HG02970 (cell line): ENCODE measurements at regions not wholly inside any gene's neighbourhood (a gene's known extent, or its start where the extent isn't known, plus 50 kb on each side); places are given as distances from the start of the nearest gene placed in this dataset.
"Not testable (repeated sequence)": the region's sequence is repeated elsewhere in the genome, so short reads cannot be mapped to it uniquely, and the experiment has no call there.

Source experiments
- ATAC-seq: cut with Tn5 transposase; IDR thresholded peaks from one replicate; pipeline ENCODE4 v1.9.1; 2021; ENCODE audit warnings: mild to moderate bottlenecking, moderate library complexity, moderate number of reproducible peaks; ENCODE audit not compliant: unreplicated experiment, low FRiP score

DNA sequence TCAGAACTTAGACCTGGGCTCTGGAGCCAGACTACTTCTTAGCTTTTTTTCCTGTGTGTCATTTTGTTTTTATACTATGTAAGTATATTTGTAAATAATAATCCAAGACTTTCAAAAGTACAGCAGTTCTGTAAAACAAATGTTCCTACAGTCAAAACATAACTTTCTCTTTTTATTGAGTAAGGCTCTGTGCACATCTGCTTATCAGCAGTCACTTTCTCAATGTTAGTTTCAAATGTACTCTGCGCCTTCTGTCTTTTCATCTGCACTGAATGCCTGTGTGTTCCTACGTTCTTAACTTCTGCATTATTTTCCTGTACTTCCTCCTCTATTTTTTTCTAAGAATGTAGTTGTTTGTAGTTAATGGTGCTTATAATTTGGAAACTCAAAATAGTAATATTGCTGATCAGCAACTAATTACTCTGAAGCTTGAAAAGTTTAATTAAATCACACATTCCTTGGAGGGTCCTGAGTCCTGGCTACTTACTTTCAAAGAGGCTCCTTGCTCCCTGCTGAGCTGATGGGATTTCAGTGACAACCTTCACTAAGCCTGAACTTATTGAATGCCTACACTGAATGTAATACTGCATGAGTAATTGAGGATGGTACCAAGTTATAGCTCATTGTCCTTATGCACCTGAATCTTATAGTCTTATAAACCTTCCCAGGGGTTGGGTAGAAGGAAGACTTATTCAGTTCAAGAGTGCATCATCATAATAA lies 329.9 kb downstream of the KCNJ2 start:
- no peak for ATAC-seq

DNA sequence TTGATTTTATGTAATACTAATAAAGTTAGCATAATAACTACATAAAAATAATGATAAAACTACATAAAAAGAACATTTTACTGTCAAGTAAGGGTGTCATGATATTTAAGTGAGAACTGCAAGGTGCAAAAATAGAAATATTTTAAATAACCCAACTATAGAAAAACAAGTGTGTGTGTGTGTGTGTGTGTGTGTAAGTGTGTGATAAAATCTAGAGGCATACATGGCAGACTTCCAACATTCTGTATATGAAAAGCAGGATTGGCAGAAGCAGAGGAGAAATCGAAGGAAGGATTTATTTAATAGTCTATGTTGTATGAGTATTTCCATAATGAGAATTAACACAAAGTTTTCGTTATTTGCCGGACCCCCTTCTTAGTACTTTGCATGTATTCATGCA lies 334.1 kb downstream of the KCNJ2 start:
- ATAC-seq, result no peak

DNA sequence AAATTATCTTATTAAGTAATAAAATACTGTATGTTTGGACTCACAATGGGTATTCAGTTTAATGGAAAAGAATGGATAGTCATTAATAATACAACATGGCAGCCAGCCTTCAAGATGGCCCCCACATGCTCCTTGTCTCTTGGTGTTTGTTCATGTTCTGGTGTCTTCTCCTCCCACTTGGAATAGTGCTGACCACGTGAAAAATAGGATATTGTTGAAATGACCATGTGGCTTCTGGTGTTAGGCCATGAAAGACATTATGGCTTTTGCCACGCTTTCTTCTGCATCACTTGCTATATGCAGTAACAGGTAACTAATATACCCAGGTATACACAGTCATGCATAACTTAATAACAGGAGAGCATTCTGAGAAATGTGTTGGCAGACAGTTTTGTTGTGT lies 341.0 kb downstream of the KCNJ2 start:
- no peak for ATAC-seq

DNA sequence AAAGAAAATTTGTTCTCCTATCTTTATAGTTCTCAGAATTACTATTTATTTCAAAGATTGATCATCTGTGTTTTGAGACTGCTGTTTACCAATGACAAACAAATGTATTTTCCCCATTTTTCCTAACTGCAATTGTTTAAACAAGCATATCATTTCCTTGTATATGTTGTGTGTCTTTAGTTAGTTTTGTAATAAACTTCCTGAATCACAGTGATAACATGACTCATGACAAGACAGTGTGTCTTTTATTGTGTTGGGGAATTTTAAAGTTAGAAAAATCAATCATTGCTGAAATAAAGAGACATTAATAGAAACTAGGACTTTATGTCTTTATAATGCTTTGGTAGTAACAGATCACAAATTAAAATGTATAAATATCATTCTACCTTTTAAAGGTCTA lies 348.5 kb downstream of the KCNJ2 start:
- no peak for ATAC-seq

DNA sequence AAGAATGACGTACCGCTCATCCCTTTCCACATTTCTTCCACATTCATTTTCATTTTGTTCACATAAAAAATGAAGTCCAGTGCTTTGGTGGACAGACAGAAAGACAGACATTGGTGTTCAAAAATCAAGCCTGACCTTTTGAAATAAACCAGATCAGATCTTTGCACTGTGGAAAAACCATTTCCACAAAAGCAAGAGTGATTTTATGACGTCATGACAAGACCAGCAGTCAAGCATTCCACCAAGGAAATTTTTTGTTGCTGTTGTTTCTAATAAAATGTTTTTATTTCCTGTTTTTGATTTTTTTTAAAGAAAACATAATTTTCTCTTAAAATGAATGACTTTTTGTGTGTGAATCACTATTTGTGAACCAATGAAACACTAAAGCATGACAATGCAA lies 350.0 kb downstream of the KCNJ2 start:
- no peak for ATAC-seq

DNA sequence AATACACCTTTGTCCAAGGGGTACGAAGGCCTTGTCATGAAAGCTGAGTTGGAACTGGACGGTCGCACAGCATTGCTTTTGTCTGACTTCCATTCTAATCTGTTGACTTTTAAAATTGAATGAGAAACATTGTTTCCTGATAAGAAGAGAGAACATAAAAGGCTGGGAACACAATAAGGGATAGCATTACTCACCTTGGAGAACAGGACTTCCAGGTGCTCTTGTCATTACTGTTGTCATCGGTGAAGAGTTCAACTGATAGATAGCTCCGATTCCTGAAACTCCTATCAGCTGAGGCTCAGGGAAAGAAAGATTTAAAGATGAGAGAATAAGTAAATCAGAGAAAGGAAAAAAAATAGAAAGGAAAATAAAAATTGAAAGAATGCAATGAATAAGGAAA lies 351.1 kb downstream of the KCNJ2 start:
- no peak for ATAC-seq

DNA sequence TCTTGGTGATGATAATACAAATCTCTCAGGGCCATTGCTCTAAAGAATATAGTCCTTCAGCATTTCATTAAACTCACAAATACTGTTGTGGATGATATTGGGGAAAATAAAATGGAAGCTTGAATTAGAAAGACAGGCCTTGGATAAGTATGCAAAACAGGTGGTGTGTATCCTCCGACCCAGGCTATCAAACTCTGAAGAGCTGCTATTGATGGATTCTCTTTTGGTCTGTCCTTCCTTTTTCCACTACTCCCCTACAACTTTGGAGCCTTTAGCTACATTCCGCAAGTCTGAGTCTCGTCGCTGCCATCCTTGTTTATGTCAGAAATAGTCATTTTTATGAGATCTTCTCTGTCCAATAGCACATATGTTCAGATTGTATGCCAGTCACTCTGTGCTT lies 351.6 kb downstream of the KCNJ2 start:
- no peak for ATAC-seq

DNA sequence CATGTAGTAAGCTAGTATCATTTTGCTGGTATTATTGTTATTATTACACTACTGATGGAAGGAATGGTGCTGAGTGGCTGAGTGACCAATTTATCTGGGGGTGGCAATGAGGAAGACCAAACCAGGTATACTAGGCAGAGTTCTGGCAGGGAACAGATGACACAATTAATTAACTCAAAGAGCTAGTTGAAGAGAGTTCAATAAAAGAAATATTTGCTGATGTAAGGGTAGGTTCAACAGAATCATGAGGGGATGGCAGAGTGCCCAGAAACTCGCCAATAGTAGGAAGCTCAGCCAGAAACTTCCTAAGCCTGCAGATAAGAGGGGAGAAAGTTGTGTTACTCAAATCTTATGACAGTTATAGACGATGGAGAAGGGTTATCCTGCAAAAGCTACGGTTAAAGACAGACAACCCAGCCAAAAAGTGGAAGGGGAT lies 352.5 kb downstream of the KCNJ2 start:
- ATAC-seq, result no peak

DNA sequence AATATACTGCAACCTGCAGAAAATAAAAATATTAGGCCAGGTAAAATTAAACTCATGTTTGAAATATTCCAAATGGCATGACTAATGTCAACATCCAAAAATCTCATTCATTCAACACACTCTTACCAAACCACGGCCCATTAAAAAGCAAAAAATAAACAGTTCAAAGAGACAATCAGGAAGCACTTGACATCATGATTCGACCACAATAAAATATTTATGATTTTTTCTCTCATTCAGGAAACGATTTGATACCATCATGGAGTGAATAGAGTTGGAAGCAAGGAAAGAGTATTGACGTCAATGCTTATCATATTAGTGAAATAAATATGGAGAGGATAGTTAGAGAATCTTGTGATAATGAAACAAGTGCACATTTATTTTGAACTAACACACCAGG lies 354.1 kb downstream of the KCNJ2 start:
- ATAC-seq, result no peak

DNA sequence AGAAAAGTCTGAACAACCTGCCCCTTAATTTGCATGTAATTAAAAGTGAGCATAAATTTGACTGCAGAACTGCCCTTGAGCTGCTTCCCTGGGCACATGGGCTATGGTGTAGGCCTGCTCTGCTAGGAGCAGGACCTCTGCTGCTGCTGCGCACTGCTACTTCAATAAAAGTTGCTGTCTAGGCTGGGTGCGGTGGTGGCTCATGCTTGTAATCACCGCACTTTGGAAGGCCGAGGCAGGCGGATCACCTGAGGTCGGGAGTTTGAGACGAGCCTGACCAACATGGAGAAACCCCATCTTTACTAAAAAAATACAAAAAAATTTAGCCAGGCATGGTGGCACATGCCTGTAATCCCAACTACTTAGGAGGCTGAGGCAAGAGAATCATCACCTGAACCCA lies 355.7 kb downstream of the KCNJ2 start:
- not testable (repeated sequence) for ATAC-seq

DNA sequence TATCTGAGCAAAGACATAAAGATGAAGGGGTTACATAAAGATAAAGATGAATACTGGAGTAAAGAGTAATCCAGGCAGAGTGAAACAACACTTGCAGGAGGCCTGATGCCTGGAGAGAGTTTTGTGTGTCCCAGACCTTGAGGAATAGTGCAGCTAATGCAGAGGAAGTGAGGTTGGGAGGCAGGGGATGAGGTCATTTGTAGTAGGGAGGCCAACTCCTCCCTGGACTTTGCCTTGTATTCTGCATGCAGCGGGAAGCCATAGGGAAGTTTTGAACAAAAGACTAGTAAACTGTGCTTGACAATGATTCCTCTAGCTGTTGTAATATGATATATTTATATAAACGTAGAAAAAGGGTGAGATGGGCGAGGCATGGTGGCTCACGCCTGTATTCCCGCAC lies 356.6 kb downstream of the KCNJ2 start:
- no peak for ATAC-seq

DNA sequence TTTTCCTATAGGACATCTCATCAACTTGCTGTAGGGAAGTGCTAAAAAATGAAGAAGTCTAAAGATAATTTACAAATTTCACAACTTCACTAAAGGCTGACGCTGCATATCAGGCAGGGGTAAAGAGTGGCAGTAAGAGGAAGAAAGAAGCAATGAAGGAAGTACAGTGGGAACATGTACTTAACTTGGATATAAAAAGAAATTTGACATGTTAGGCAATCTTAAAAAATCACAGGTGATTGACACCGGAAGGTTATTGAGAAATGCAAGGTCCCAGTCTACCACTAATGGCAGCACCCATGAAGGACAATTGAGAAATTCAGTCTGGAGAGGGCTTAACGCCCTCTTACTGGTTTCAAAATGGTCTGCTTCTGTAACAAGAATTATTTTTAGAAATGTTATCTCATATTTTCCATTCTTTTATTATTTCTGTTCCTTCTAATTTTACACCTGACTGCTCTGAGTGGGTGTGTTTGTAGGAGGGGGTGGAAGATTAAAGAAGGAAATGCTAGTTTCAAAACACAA lies 358.1 kb downstream of the KCNJ2 start:
- no peak for ATAC-seq

DNA sequence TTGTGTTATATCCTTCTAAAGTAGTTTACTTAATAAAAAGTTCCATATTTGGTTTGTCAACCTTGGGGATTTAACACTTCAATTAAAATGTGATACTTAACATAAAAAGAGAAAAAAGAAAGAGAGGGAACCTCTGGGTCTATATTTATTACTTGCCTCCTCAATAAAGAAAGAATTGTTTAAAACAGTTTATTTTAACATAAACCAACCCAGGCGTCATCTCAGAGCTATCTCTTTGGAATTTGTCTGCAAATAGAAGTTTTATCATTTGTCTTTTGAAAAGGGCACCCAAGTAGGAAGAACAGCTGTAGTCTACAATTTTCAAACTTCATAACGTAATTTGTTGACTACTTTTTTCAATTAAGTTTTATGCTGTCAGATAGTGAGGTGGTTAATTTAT lies 364.1 kb downstream of the KCNJ2 start:
- no peak for ATAC-seq

DNA sequence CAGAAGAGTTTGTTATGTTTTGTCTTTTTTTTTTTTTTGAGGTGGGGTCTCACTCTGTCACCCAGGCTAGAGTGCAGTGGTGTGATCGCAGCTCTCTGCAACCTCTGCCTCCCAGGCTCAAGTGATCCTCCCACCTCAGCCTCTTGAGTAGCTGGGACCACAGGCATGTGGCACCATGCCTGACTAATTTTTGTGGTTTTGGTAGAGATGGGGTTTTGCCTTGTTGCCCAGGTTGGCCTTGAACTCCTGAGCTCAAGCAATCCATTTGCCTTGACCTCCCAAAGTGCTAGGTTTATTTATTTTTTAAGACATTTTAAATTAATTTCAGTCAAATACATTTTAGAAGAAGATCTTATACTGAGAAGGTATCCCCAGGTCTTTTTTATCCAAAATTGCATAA lies 366.7 kb downstream of the KCNJ2 start:
- no peak for ATAC-seq

DNA sequence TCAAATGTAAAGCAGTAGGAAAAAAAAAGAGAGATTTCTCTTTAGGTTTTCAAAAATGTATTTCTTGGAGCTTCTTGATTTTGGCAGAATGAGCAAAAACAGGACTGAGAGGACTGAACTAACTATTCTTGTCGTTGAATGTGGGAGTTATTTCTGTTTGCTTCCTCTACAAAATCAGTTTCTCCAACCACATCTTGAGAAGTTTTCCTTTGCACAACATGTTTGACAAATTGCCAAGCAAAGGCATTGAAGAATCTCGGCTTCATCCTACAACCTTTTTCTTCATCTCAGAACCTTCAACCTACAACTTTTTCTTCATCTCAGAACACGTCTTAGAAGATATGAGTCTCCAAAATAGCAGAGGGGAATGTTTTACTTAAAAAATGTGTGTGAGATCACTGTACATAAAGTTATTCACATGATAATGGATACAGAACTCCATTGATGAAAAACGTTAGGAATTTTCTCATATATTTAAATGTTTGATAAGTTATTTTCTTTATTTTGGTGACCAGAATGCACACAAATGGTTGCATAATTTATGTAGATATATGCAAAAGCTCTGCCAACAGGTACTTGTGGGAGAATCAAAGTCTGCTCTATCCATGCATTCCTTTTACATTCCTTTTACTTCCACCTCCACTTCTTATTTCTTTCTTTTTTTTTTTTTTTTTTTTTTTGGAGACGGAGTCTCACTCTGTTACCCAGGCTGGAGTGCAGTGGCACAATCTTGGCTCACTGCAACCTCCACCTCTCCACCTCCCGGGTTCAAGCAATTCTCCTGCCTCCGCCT lies 370.0 kb downstream of the KCNJ2 start:
- ATAC-seq, result no peak

DNA sequence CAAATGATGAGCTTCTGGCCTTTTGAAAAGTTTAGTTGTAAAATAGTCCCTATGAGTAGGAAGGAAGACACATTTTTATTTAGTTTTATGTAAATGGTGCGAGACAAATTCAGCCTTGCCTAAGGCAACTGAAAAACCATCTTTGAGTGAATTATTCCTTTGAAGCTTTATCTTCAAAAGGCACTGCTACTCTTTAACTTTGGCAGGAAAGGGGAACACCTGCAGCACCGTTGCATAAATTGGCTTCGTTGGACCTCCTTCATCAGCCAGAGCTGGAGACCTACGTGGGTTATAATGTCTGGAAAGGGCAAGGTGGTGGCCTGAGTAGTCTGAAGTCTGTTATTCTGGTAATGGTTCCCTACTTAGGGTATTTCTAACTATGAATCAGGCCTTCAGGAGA lies 373.5 kb downstream of the KCNJ2 start:
- ATAC-seq, result no peak

DNA sequence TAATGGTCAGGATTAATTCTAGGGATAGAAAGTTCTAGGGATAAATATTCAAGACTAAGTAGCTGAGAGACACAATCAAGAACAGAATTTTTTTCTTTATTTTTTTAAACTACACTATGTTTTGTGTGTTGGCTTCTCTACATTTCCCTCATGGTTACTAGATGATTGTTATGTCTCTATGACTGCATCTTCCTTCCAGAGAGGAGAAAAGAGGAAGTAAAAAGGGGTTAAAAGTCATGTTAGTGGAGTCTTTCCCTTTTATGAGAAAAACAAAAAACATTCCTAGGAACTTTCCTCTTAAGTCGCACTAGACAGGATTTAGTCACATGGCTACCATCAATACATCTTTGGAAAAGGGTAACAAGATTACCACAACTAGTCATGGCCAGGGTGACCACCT lies 375.0 kb downstream of the KCNJ2 start:
- ATAC-seq, result no peak

DNA sequence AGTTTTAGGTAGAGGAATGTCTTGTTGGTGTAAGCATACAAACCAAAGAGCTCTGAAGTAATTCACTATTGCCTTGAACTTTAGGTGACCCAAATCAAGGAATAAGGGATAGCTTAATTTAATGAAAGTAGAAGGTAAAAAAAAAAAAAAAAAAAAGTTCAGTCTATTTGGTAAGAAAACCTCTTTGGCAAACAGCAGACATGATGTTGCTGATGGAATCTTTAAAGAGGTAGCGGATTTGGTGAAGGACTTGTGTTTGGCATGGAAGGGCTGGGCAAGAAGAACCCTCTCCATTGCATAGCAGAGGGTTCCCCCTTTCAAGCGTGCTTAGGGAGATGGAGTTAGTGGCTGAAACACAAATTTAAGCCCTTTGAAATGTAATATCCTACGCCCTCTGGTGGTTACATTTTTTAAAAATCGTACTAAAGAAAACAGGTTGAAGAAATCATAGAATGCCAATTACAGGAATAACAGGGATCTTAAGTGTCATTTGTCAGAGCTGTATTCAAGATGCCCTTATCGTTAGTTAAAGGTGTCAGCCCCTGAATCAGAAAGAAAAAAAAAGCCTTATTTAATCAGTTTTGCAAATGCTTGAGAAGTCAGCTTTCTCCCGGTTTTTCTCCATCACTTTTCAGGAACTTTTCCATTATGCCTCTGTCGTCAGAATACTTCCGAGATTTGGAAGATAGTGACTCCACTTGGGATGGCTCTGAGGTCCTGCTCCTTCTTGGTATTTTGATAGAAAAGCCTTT lies 383.1 kb downstream of the KCNJ2 start:
- no peak for ATAC-seq

DNA sequence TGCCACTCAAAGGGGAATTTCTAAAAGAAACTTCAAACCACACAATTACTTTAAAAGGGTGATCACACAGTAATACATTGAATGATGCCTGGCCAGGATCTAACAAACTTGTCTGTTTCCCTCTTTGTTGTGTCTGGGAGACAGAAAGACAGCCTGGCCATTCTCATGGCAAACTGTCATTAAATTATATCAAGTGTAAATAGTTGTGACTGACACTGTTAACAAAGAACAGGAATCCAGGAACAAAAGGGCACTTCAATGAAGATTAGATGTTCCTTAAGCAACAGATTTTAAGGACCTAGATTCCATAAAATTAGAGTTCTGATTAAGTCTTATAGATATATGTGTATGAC lies 383.6 kb downstream of the KCNJ2 start:
- no peak for ATAC-seq

DNA sequence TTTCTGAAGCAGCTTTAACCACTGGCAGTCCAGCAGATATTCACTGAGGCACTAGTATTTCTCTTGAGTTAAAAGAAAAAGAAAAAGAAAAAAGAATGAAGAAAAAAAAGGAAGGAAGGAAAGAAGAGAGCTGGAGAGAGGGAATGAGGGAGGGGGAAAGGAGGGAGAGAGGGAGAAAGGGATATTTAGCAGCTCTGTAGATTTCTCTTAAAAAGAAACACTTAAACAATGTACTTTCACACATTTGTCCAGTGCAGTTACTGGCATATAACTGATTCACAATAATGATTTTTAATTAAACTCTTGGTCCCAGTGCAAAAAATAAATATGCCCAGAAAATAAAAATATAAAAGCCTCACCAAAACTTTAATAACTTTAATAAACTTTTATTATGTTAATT lies 386.4 kb downstream of the KCNJ2 start:
- no peak for ATAC-seq

DNA sequence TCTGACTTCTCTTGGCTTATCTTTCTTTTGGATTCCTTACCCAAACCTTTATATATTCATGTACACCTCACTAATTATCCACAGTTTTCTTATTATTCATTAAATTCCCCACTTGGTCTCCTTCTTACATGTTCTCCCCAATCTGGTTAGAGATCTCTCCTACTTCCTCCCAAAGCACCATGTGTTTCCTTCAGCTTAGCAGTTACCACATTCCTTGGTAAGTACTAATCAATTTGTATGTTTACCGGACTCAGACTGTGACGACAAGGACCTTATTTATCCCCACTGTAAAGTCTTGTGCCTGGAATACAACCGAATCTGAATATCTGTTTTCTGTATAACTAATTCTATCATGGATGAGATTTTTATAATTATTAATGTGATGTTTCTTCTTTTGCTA lies 389.5 kb downstream of the KCNJ2 start:
- ATAC-seq, result no peak
